CD4-positive, alpha-beta T cell treated with Interleukin-6 at 100 ng/mL for 8 hours (primary cell): ENCODE measurements at regions not wholly inside any gene's neighbourhood (a gene's known extent, or its start where the extent isn't known, plus 50 kb on each side); places are given as distances from the start of the nearest gene placed in this dataset.

Source experiments
- DNase-seq: peaks from one replicate; pipeline ENCODE4 v3.0.0-alpha.2; 2020; ENCODE audit warnings: mixed read lengths, low spot score

- DNase-seq, result no peak
These were observed 56.6 kb downstream of the HLA-G start for GRCh38 chr6:29884261-29884660.

GRCh38 chr6:29886701-29887100 is 55.6 kb upstream of the HLA-A start:
- no peak for DNase-seq

GRCh38 chr6:29887330-29887818 is 55.0 kb upstream of the HLA-A start:
- DNase-seq, result peak; percentile 44

- peak; percentile 88 for DNase-seq
These were observed 54.2 kb upstream of the HLA-A start for GRCh38 chr6:29887819-29888776.
